IMR-90 (cell line): ENCODE measurements at regions not wholly inside any gene's neighbourhood (a gene's known extent, or its start where the extent isn't known, plus 50 kb on each side); places are given as distances from the start of the nearest gene placed in this dataset.

Experiments
- ATAC-seq: fragments of 200-7000 bp; cut with Tn5 transposase; 2 replicates; pipeline ENCODE4 v1.9.1; 2020; ENCODE audit warnings: low read depth, mild to moderate bottlenecking, moderate library complexity
- BruUV-seq: library from RNA; stranded (reverse); fragments of 400-500 nt; replicated peaks from 2 replicates; lab custom pipeline; 2021; lab: Mats Ljungman, UMichigan
- CTCF ChIA-PET: fragments of 300-600 bp; formaldehyde crosslinking; extraction: SDS; loops from one replicate; lab custom pipeline; 2021; ENCODE audit warnings: antibody characterized with exemption; lab: Yijun Ruan, JAX
- POLR2A ChIA-PET: fragments of 300-600 bp; sonication (Branson Sonifier 250); formaldehyde crosslinking; loops from one replicate; lab custom pipeline; 2022; ENCODE audit warnings: antibody characterized with exemption; ENCODE audit not compliant: unreplicated experiment; lab: Charles Lee
- DNase-seq: peaks from one replicate; pipeline ENCODE4 v3.0.0; 2013
- H2AFZ ChIP-seq: replicated peaks from 2 replicates; pipeline ENCODE3; 2013; ENCODE audit warnings: low read length, mild to moderate bottlenecking; ENCODE audit not compliant: poor library complexity
- H2AK5ac ChIP-seq: 2 replicates; pipeline ENCODE4 v1.6.1; 2013; ENCODE audit warnings: low read depth, low read length, inconsistent platforms
- H2AK9ac ChIP-seq: replicated peaks from 2 replicates; pipeline ENCODE3; 2013; ENCODE audit warnings: mild to moderate bottlenecking, low read depth, low read length, moderate library complexity; ENCODE audit not compliant: poor library complexity
- H2BK120ac ChIP-seq: 2 replicates; pipeline ENCODE4 v1.6.1; 2013; ENCODE audit warnings: low read depth, low read length, inconsistent platforms
- H2BK15ac ChIP-seq: 3 replicates; pipeline ENCODE4 v1.6.1; 2013; ENCODE audit warnings: low read depth, low read length, inconsistent platforms
- H2BK20ac ChIP-seq: 2 replicates; pipeline ENCODE4 v1.6.1; 2013; ENCODE audit warnings: low read depth, mild to moderate bottlenecking, inconsistent platforms, low read length, moderate library complexity
- H2BK5ac ChIP-seq: 2 replicates; pipeline ENCODE4 v1.6.1; 2013; ENCODE audit warnings: mild to moderate bottlenecking, low read depth, low read length, inconsistent platforms; ENCODE audit not compliant: poor library complexity, severe bottlenecking
- H3K14ac ChIP-seq: replicated peaks from 2 replicates; pipeline ENCODE4 v1.6.1; 2013; ENCODE audit warnings: low read depth, low read length, inconsistent platforms
- H3K18ac ChIP-seq: 2 replicates; pipeline ENCODE4 v1.6.1; 2013; ENCODE audit warnings: low read depth, low read length, control low read depth
- H3K23ac ChIP-seq: 2 replicates; pipeline ENCODE4 v1.6.1; 2013; ENCODE audit warnings: low read depth, low read length, inconsistent platforms
- H3K27ac ChIP-seq: 2 replicates; pipeline ENCODE4 v1.5.1; 2013; ENCODE audit warnings: mild to moderate bottlenecking, control low read depth, low read length; ENCODE audit not compliant: insufficient read depth
- H3K27me3 ChIP-seq: 2 replicates; pipeline ENCODE4 v1.6.1; 2013; ENCODE audit warnings: low read length; ENCODE audit not compliant: control insufficient read depth, insufficient read depth
- H3K36me3 ChIP-seq: 2 replicates; pipeline ENCODE4 v1.6.1; 2013; ENCODE audit warnings: low read length, mixed read lengths; ENCODE audit not compliant: control insufficient read depth, insufficient read depth
- H3K4ac ChIP-seq: 2 replicates; pipeline ENCODE4 v1.6.1; 2013; ENCODE audit warnings: low read depth, low read length, inconsistent platforms
- H3K4me1 ChIP-seq: 2 replicates; pipeline ENCODE4 v1.6.1; 2013; ENCODE audit warnings: low read length, mixed read lengths; ENCODE audit not compliant: control insufficient read depth, insufficient read depth
- H3K4me2 ChIP-seq: 2 replicates; pipeline ENCODE4 v1.6.1; 2013; ENCODE audit warnings: low read depth, mild to moderate bottlenecking, control low read depth, low read length, moderate library complexity
- H3K4me3 ChIP-seq: 2 replicates; pipeline ENCODE4 v1.5.1; 2013; ENCODE audit warnings: low read depth, mild to moderate bottlenecking, control low read depth, low read length, moderate library complexity; ENCODE audit not compliant: insufficient read depth
- H3K56ac ChIP-seq: 2 replicates; pipeline ENCODE4 v1.6.1; 2013; ENCODE audit warnings: low read length, inconsistent platforms; ENCODE audit not compliant: insufficient read depth; ENCODE audit errors: extremely low read depth
- H3K79me1 ChIP-seq, 2 experiments: 2 replicates each; pipeline ENCODE4 v1.6.1; 2013; ENCODE audit warnings: low read length in 2 of 2, inconsistent platforms in 1 of 2, low read depth in 1 of 2
- H3K9ac ChIP-seq: 2 replicates; pipeline ENCODE4 v1.6.1; 2013; ENCODE audit warnings: low read depth, low read length, control low read depth
- H3K9me1 ChIP-seq: 2 replicates; pipeline ENCODE4 v1.6.1; 2013; ENCODE audit warnings: low read length, inconsistent platforms; ENCODE audit not compliant: insufficient read depth
- H3K9me3 ChIP-seq: 2 replicates; pipeline ENCODE4 v1.6.1; 2013; ENCODE audit warnings: low read length; ENCODE audit not compliant: control insufficient read depth, insufficient read depth
- H4K20me1 ChIP-seq: 2 replicates; pipeline ENCODE4 v1.6.1; 2013; ENCODE audit warnings: low read length, inconsistent platforms; ENCODE audit not compliant: insufficient read depth
- H4K5ac ChIP-seq: 2 replicates; pipeline ENCODE4 v1.6.1; 2013; ENCODE audit warnings: mild to moderate bottlenecking, low read depth, low read length, control low read depth
- H4K8ac ChIP-seq, 2 experiments: 2 replicates each; pipeline ENCODE4 v1.6.1; 2013; ENCODE audit warnings: low read depth in 2 of 2, low read length in 2 of 2, control low read depth in 1 of 2, inconsistent platforms in 1 of 2
- H4K91ac ChIP-seq: 2 replicates; pipeline ENCODE4 v1.6.1; 2013; ENCODE audit warnings: low read depth, low read length, inconsistent platforms; ENCODE audit not compliant: insufficient read depth
- BHLHE40 ChIP-seq: fragments of 150-350 bp; IDR thresholded peaks from 2 replicates; pipeline ENCODE4 v1.6.1; 2016; ENCODE audit warnings: mild to moderate bottlenecking, low read depth, low read length
- CEBPB ChIP-seq: IDR thresholded peaks from 2 replicates; pipeline ENCODE4 v1.6.1; 2012; ENCODE audit warnings: low read depth, low read length, improper control_type of control experiment
- CHD1 ChIP-seq: IDR thresholded peaks from 2 replicates; pipeline ENCODE4 v1.6.1; 2012; ENCODE audit warnings: low read depth, low read length, improper control_type of control experiment
- FOS ChIP-seq: fragments of 150-350 bp; IDR thresholded peaks from 2 replicates; pipeline ENCODE4 v1.6.1; 2016; ENCODE audit warnings: low read depth, low read length
- MAFK ChIP-seq: IDR thresholded peaks from 2 replicates; pipeline ENCODE4 v1.6.1; 2012; ENCODE audit warnings: low read depth, low read length, improper control_type of control experiment
- MAZ ChIP-seq: IDR thresholded peaks from 2 replicates; pipeline ENCODE4 v1.6.1; 2012; ENCODE audit warnings: low read depth, mild to moderate bottlenecking, low read length, improper control_type of control experiment, moderate library complexity, borderline replicate concordance
- MXI1 ChIP-seq: IDR thresholded peaks from 2 replicates; pipeline ENCODE4 v1.6.1; 2012; ENCODE audit warnings: low read depth, mild to moderate bottlenecking, low read length, moderate library complexity, borderline replicate concordance
- NFE2L2 ChIP-seq: fragments of 150-350 bp; IDR thresholded peaks from 2 replicates; pipeline ENCODE4 v1.6.1; 2016; ENCODE audit warnings: low read depth, mild to moderate bottlenecking, low read length
- POLR2A ChIP-seq: IDR thresholded peaks from 2 replicates; pipeline ENCODE4 v1.6.1; 2012; ENCODE audit warnings: mild to moderate bottlenecking, low read depth, low read length
- RAD21 ChIP-seq: IDR thresholded peaks from 2 replicates; pipeline ENCODE4 v1.6.1; 2012; ENCODE audit warnings: low read length, improper control_type of control experiment
- RCOR1 ChIP-seq: IDR thresholded peaks from 2 replicates; pipeline ENCODE4 v1.6.1; 2012; ENCODE audit warnings: mild to moderate bottlenecking, low read length, improper control_type of control experiment; ENCODE audit not compliant: insufficient replicate concordance
- RFX5 ChIP-seq: IDR thresholded peaks from 2 replicates; pipeline ENCODE4 v1.8.0; 2012; ENCODE audit warnings: low read depth, mild to moderate bottlenecking, low read length, moderate library complexity
- SMC3 ChIP-seq: fragments of 150-350 bp; IDR thresholded peaks from 2 replicates; pipeline ENCODE4 v1.6.1; 2016; ENCODE audit warnings: low read depth, mild to moderate bottlenecking, antibody characterized with exemption, low read length, moderate library complexity
- WGBS, 2 experiments: methylation state at CpG; one replicate each; pipeline versions ENCODE4 v1.1.5 to v1.1.7; 2013; ENCODE audit warnings: missing lambda C conversion rate in 2 of 2; ENCODE audit not compliant: insufficient read length in 1 of 2; ENCODE audit errors: extremely low coverage in 2 of 2; 5-methylcytosine and 5-hydroxymethylcytosine counted together
- dilution Hi-C: fragments of 300-500 bp; cut with HindIII; formaldehyde crosslinking; loops from one replicate; pipeline ENCODE4 v1.14.3; 2018; ENCODE audit warnings: low sequenced_read_pairs; ENCODE audit not compliant: unreplicated experiment
- in situ Hi-C: fragments of 300-500 bp; cut with MboI; formaldehyde crosslinking; loops from 3 replicates; pipeline ENCODE4 v1.14.3; 2019; ENCODE audit warnings: low sequenced_read_pairs, inconsistent platforms, mixed read lengths
- intact Hi-C: fragments of 100-400 bp; cut with micrococcal nuclease; formaldehyde crosslinking; loops from 2 replicates; pipeline ENCODE4 v1.10.0; 2022
- TF ChIP-seq, protein P1 (sequence below): fragments of 150-350 bp; IDR thresholded peaks from 2 replicates; pipeline ENCODE4 v1.6.1; 2017; ENCODE audit warnings: mild to moderate bottlenecking, antibody characterized with exemption, low read length, low read depth
- TF ChIP-seq, protein P2 (sequence below): fragments of 150-350 bp; IDR thresholded peaks from 2 replicates; pipeline ENCODE4 v1.6.1; 2016; ENCODE audit warnings: low read depth, mild to moderate bottlenecking, low read length, moderate library complexity, borderline replicate concordance
- TF ChIP-seq, protein P3 (sequence below): conservative IDR thresholded peaks from 2 replicates; pipeline ENCODE4 v1.5.1; 2012; ENCODE audit warnings: mild to moderate bottlenecking, low read depth, low read length, improper control_type of control experiment

DNA sequence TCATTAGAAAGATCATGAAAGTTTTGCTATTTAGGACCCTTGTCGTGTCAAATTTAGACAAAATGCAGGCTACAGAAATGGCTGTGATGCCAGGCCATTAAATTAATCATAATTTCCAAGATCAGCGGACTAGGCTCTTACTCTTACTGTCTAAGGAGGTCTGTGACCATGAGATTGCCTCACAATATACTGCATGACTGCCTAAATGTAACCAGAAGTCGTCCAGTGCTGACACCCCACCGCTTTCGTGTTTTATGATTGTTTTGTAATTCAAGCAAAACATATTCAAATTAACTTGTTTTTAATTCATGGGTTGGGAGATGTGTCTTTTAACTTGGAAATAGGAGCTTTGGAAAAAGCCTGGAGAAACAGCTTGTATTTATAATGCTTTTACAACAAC, 947.5 kb downstream of the BRINP3 start:
- Histone ChIP-seq H2AFZ (no peak overlapping the region), H4K8ac (no peak overlapping the region), H3K9ac (no peak overlapping the region), H3K9me3 (no peaks in the 10 kb centered on the region), H3K27ac (no peak overlapping the region), H2AK5ac (no peak overlapping the region), H4K20me1 (no peaks in the 10 kb centered on the region), H3K36me3 (no peaks in the 10 kb centered on the region), H3K4me3 (no peak overlapping the region), H3K4me1 (no peaks in the 10 kb centered on the region), H3K4me2 (no peak overlapping the region), H2BK20ac (no peak overlapping the region), H3K56ac (no peak overlapping the region), H3K18ac (no peak overlapping the region), H2BK15ac (no peak overlapping the region), H3K14ac (no peak overlapping the region; the same call in 1 of the 2 replicates), H3K9me1 (no peaks in the 10 kb centered on the region), H4K5ac (no peak overlapping the region), H2BK120ac (no peak overlapping the region), H3K27me3 (no peaks in the 10 kb centered on the region), H2AK9ac (no peak overlapping the region), H2BK5ac (no peak overlapping the region), H3K23ac (no peak overlapping the region), H3K79me1 (no peaks in the 10 kb centered on the region), H3K4ac (no peak overlapping the region), H4K91ac (no peak overlapping the region)
- TF ChIP-seq RFX5 (no peak), POLR2A (no peak), SMC3 (no peak), NFE2L2 (no peak), CHD1 (no peak), RCOR1 (no peak), BHLHE40 (no peak), FOS (no peak), MAFK (no peak), RAD21 (no peak), MAZ (no peak), MXI1 (no peak), CEBPB (no peak)
- TF ChIP-seq, protein P1, sequence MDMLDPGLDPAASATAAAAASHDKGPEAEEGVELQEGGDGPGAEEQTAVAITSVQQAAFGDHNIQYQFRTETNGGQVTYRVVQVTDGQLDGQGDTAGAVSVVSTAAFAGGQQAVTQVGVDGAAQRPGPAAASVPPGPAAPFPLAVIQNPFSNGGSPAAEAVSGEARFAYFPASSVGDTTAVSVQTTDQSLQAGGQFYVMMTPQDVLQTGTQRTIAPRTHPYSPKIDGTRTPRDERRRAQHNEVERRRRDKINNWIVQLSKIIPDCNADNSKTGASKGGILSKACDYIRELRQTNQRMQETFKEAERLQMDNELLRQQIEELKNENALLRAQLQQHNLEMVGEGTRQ: no peak
- TF ChIP-seq, protein P2, sequence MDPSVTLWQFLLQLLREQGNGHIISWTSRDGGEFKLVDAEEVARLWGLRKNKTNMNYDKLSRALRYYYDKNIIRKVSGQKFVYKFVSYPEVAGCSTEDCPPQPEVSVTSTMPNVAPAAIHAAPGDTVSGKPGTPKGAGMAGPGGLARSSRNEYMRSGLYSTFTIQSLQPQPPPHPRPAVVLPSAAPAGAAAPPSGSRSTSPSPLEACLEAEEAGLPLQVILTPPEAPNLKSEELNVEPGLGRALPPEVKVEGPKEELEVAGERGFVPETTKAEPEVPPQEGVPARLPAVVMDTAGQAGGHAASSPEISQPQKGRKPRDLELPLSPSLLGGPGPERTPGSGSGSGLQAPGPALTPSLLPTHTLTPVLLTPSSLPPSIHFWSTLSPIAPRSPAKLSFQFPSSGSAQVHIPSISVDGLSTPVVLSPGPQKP: no peak
- TF ChIP-seq, protein P3, sequence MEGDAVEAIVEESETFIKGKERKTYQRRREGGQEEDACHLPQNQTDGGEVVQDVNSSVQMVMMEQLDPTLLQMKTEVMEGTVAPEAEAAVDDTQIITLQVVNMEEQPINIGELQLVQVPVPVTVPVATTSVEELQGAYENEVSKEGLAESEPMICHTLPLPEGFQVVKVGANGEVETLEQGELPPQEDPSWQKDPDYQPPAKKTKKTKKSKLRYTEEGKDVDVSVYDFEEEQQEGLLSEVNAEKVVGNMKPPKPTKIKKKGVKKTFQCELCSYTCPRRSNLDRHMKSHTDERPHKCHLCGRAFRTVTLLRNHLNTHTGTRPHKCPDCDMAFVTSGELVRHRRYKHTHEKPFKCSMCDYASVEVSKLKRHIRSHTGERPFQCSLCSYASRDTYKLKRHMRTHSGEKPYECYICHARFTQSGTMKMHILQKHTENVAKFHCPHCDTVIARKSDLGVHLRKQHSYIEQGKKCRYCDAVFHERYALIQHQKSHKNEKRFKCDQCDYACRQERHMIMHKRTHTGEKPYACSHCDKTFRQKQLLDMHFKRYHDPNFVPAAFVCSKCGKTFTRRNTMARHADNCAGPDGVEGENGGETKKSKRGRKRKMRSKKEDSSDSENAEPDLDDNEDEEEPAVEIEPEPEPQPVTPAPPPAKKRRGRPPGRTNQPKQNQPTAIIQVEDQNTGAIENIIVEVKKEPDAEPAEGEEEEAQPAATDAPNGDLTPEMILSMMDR: no peak
- no TSS peak for BruUV-seq
- ATAC-seq (no peak), DNase-seq (no peak)
- ChIA-PET CTCF (no interaction called here), POLR2A (interaction anchor here (0.6 kb wide), 1 partner anchor 20 kb away, joined by 11 read pairs; no protein-coding TSS in a partner anchor)
- dilution Hi-C loops (no loop called here), intact Hi-C loops (no loop called here), in situ Hi-C loops (no loop called here)
- WGBS, 2 experiments: no CpG with 5 or more reads among the region's 5 CpGs
